ENCODE measurements at regions not wholly inside any gene's neighbourhood (a gene's known extent, or its start where the extent isn't known, plus 50 kb on each side); places are given as distances from the start of the nearest gene placed in this dataset.

DNA sequence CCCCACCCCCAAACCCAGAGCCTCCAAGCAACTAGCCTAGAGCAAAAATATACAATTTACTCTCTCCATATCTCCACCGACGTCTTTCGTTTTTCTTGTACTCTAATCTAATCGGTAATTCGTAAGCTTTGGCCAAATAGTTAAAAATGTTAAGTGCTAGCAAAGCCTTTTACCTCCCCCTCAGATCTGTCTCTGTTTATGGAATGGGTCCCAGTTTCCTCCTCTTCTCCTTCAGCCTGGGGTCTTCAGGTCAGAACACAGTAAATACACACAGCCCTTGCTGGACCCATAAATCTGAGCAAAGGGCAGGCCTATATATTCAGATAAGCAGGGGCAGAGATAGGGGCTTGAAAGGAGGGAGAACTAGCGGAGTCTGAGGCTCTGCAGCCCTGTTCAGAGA is 267.4 kb downstream of the MEIS1 start:
- no peak overlapping the region for H2BK5ac ChIP-seq (ENCODE audit: low read depth, low read length, poor library complexity)
- H3K36me3 ChIP-seq (ENCODE audit: control insufficient read depth in 1 of 2, insufficient read depth in 2 of 2, low read length in 2 of 2) = no peaks in the 10 kb centered on the region
- 100% methylated on average over 5 of the region's 6 CpGs for WGBS (ENCODE audit: extremely low coverage, insufficient coverage, insufficient read length)
- no peak overlapping the region for H4K8ac ChIP-seq (ENCODE audit: low read depth, low read length)
- no peaks in the 10 kb centered on the region for H3K79me1 ChIP-seq (ENCODE audit: low read length)
- no peak overlapping the region for H3K9ac ChIP-seq (ENCODE audit: low read length)
- H3K14ac ChIP-seq (ENCODE audit: low read length) = no peak overlapping the region
- no peaks in the 10 kb centered on the region for H3K27me3 ChIP-seq (ENCODE audit: insufficient read depth, low read length)
- H3K23ac ChIP-seq (ENCODE audit: low read length) = no peak overlapping the region
- H2BK120ac ChIP-seq (ENCODE audit: insufficient read depth, low read length, poor library complexity) = no peak overlapping the region
- H3K4me3 ChIP-seq (ENCODE audit: low read depth, low read length) = no peak overlapping the region
- H3K18ac ChIP-seq (ENCODE audit: low read length) = no peak overlapping the region
- no peak overlapping the region for H3K4ac ChIP-seq (ENCODE audit: low read depth, low read length)
- no peak overlapping the region for H2AFZ ChIP-seq (ENCODE audit: insufficient read depth, low read length, poor library complexity)
- H4K12ac ChIP-seq (ENCODE audit: low read depth, low read length) = no peak overlapping the region
- no peaks in the 10 kb centered on the region for H3K9me3 ChIP-seq (ENCODE audit: insufficient read depth, low read depth, low read length)
- no peak overlapping the region for H3K4me2 ChIP-seq (ENCODE audit: low read length)
- H3K27ac ChIP-seq (ENCODE audit: low read depth, low read length) = no peak overlapping the region
- DNase-seq = no peak
- no peaks in the 10 kb centered on the region for H3K79me2 ChIP-seq (ENCODE audit: control insufficient read depth, insufficient read depth, low read length, poor library complexity)
- H3K4me1 ChIP-seq (ENCODE audit: control insufficient read depth in 1 of 2, insufficient read depth in 2 of 2, low read length in 2 of 2) = peaks cover 0 to 3% of the 10 kb centered on the region in 2 experiments
- no peak overlapping the region for H2AK5ac ChIP-seq (ENCODE audit: low read length)
- H4K91ac ChIP-seq (ENCODE audit: low read depth, low read length) = no peak overlapping the region
- H2BK12ac ChIP-seq (ENCODE audit: low read length) = no peak overlapping the region

DNA sequence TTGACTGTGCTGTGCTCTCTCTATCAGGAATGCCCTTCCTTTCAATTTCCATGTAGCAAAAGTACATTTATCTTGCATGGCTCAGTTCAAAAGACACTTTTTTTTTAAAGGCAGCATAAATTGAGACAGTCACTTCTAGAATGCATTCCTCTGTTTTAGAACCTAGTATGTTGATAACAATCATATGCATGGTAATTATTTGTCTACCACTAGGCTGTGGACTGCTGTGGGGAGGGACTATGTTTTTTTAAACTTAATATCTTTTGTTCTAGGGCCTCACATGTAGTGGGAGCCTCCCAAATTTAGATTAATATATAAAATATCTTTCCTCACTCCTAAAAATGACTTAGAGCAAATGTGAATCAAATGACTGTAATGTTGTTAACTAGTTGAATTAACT is 269.9 kb downstream of the MEIS1 start:
- no peak overlapping the region for H4K12ac ChIP-seq (ENCODE audit: low read depth, low read length)
- H3K18ac ChIP-seq (ENCODE audit: low read length) = no peak overlapping the region
- H3K9me3 ChIP-seq (ENCODE audit: insufficient read depth, low read depth, low read length) = no peaks in the 10 kb centered on the region
- H3K14ac ChIP-seq (ENCODE audit: low read length) = no peak overlapping the region
- no peak overlapping the region for H2BK120ac ChIP-seq (ENCODE audit: insufficient read depth, low read length, poor library complexity)
- no peak overlapping the region for H3K9ac ChIP-seq (ENCODE audit: low read length)
- no peak overlapping the region for H2AK5ac ChIP-seq (ENCODE audit: low read length)
- no peak overlapping the region for H4K91ac ChIP-seq (ENCODE audit: low read depth, low read length)
- no peak overlapping the region for H3K23ac ChIP-seq (ENCODE audit: low read length)
- DNase-seq = no peak
- H3K27me3 ChIP-seq (ENCODE audit: insufficient read depth, low read length) = no peaks in the 10 kb centered on the region
- no peaks in the 10 kb centered on the region for H3K79me1 ChIP-seq (ENCODE audit: low read length)
- no peak overlapping the region for H3K4me2 ChIP-seq (ENCODE audit: low read length)
- H3K4me3 ChIP-seq (ENCODE audit: low read depth, low read length) = no peak overlapping the region
- no peak overlapping the region for H4K8ac ChIP-seq (ENCODE audit: low read depth, low read length)
- no peak overlapping the region for H2BK5ac ChIP-seq (ENCODE audit: low read depth, low read length, poor library complexity)
- no peak overlapping the region for H2BK12ac ChIP-seq (ENCODE audit: low read length)
- peaks cover 0 to 2% of the 10 kb centered on the region in 2 experiments for H3K4me1 ChIP-seq (ENCODE audit: control insufficient read depth in 1 of 2, insufficient read depth in 2 of 2, low read length in 2 of 2)
- H2AFZ ChIP-seq (ENCODE audit: insufficient read depth, low read length, poor library complexity) = no peak overlapping the region
- H3K36me3 ChIP-seq (ENCODE audit: control insufficient read depth in 1 of 2, insufficient read depth in 2 of 2, low read length in 2 of 2) = no peaks in the 10 kb centered on the region
- H3K4ac ChIP-seq (ENCODE audit: low read depth, low read length) = no peak overlapping the region
- no peaks in the 10 kb centered on the region for H3K79me2 ChIP-seq (ENCODE audit: control insufficient read depth, insufficient read depth, low read length, poor library complexity)
- H3K27ac ChIP-seq (ENCODE audit: low read depth, low read length) = no peak overlapping the region

DNA sequence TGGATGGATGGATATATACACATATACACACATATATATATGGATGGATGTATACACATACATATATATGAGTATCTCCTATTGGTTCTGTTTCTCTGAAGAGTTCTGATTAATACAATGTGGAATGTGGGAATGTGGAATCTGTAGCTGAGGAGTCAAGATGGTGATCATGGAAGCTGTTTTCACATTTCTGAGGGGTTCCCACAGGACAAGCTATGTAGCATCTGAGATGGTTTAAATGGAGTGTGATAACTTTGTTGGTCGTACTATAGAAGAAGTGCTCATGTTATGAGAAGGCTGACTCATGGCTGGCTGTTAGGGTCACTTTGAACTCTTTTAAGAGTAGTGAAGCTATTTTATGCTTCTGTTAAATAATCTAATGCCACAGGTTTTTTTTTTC is 279.7 kb downstream of the MEIS1 start:
- Histone ChIP-seq H3K4me2 (ENCODE audit: low read length) (no peak overlapping the region), H2BK120ac (ENCODE audit: insufficient read depth, low read length, poor library complexity) (no peak overlapping the region), H4K91ac (ENCODE audit: low read depth, low read length) (no peak overlapping the region), H3K23ac (ENCODE audit: low read length) (no peak overlapping the region), H3K9me3 (ENCODE audit: insufficient read depth, low read depth, low read length) (peaks cover 3% of the 10 kb centered on the region), H3K27ac (ENCODE audit: low read depth, low read length) (no peak overlapping the region), H3K27me3 (ENCODE audit: insufficient read depth, low read length) (no peaks in the 10 kb centered on the region), H2BK12ac (ENCODE audit: low read length) (no peak overlapping the region), H3K4me1 (ENCODE audit: control insufficient read depth in 1 of 2, insufficient read depth in 2 of 2, low read length in 2 of 2) (no peaks in the 10 kb centered on the region), H2AFZ (ENCODE audit: insufficient read depth, low read length, poor library complexity) (no peak overlapping the region), H3K79me1 (ENCODE audit: low read length) (no peaks in the 10 kb centered on the region), H3K4ac (ENCODE audit: low read depth, low read length) (no peak overlapping the region), H2BK5ac (ENCODE audit: low read depth, low read length, poor library complexity) (no peak overlapping the region), H3K14ac (ENCODE audit: low read length) (no peak overlapping the region), H3K18ac (ENCODE audit: low read length) (no peak overlapping the region), H3K79me2 (ENCODE audit: control insufficient read depth, insufficient read depth, low read length, poor library complexity) (no peaks in the 10 kb centered on the region), H3K4me3 (ENCODE audit: low read depth, low read length) (no peak overlapping the region), H3K9ac (ENCODE audit: low read length) (no peak overlapping the region), H2AK5ac (ENCODE audit: low read length) (no peak overlapping the region), H4K8ac (ENCODE audit: low read depth, low read length) (no peak overlapping the region), H4K12ac (ENCODE audit: low read depth, low read length) (no peak overlapping the region), H3K36me3 (ENCODE audit: control insufficient read depth in 1 of 2, insufficient read depth in 2 of 2, low read length in 2 of 2) (no peaks in the 10 kb centered on the region)
- WGBS (ENCODE audit: extremely low coverage, insufficient coverage, insufficient read length) = no CpG with 5 or more reads among the region's 1 CpG
- DNase-seq = no peak

DNA sequence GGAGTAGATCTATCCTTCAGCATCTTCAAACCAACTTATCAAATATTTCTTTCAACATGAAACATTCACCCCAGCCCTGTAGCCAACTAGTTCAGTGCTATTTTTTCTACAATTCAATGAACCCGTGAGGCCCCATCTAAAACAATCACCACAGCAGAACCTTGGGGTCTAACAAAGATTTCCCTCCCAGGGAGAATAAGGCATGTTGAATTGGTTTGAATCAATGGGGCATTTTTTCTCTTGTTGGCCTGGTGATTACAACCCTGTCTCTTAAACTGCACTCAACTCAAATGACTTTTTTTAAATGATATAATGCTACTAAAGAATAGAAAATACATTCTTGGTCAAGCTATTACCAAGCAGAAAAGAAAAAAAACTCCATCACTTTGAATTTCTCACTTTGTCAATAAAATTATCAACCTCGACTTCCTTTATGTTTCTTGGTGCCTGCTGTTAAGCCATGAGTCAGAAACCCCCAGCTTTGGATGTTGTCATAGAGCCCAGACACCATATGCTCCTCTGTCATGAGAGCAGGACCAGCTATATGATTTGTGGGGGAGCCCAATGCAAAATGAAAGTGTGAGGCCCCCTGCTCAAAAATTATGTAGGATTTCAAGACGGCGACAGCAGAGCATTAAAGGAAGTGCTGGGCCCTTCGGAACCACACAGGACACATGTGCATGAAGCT is 282.4 kb downstream of the MEIS1 start:
- no peak overlapping the region for H3K23ac ChIP-seq (ENCODE audit: low read length)
- no peaks in the 10 kb centered on the region for H3K27me3 ChIP-seq (ENCODE audit: insufficient read depth, low read length)
- no peak overlapping the region for H2BK12ac ChIP-seq (ENCODE audit: low read length)
- no peak overlapping the region for H3K4me2 ChIP-seq (ENCODE audit: low read length)
- H3K4me1 ChIP-seq (ENCODE audit: control insufficient read depth in 1 of 2, insufficient read depth in 2 of 2, low read length in 2 of 2) = no peaks in the 10 kb centered on the region
- H4K12ac ChIP-seq (ENCODE audit: low read depth, low read length) = no peak overlapping the region
- DNase-seq = no peak
- WGBS (ENCODE audit: extremely low coverage, insufficient coverage, insufficient read length) = no CpG with 5 or more reads among the region's 5 CpGs
- no peak overlapping the region for H4K91ac ChIP-seq (ENCODE audit: low read depth, low read length)
- H3K79me1 ChIP-seq (ENCODE audit: low read length) = no peaks in the 10 kb centered on the region
- no peak overlapping the region for H4K8ac ChIP-seq (ENCODE audit: low read depth, low read length)
- H3K9ac ChIP-seq (ENCODE audit: low read length) = no peak overlapping the region
- no peak overlapping the region for H3K27ac ChIP-seq (ENCODE audit: low read depth, low read length)
- no peak overlapping the region for H2AK5ac ChIP-seq (ENCODE audit: low read length)
- no peak overlapping the region for H2BK120ac ChIP-seq (ENCODE audit: insufficient read depth, low read length, poor library complexity)
- no peaks in the 10 kb centered on the region for H3K36me3 ChIP-seq (ENCODE audit: control insufficient read depth in 1 of 2, insufficient read depth in 2 of 2, low read length in 2 of 2)
- no peak overlapping the region for H3K4ac ChIP-seq (ENCODE audit: low read depth, low read length)
- H3K18ac ChIP-seq (ENCODE audit: low read length) = no peak overlapping the region
- H2AFZ ChIP-seq (ENCODE audit: insufficient read depth, low read length, poor library complexity) = no peak overlapping the region
- peaks cover 3% of the 10 kb centered on the region for H3K9me3 ChIP-seq (ENCODE audit: insufficient read depth, low read depth, low read length)
- H3K4me3 ChIP-seq (ENCODE audit: low read depth, low read length) = no peak overlapping the region
- no peaks in the 10 kb centered on the region for H3K79me2 ChIP-seq (ENCODE audit: control insufficient read depth, insufficient read depth, low read length, poor library complexity)
- H2BK5ac ChIP-seq (ENCODE audit: low read depth, low read length, poor library complexity) = no peak overlapping the region
- H3K14ac ChIP-seq (ENCODE audit: low read length) = no peak overlapping the region
